HepG2 (cell line): ENCODE measurements at regions not wholly inside any gene's neighbourhood (a gene's known extent, or its start where the extent isn't known, plus 50 kb on each side); places are given as distances from the start of the nearest gene placed in this dataset.

Experiments
- CBFB ChIP-seq: sonication (generic); formaldehyde crosslinking; IDR thresholded peaks from 2 replicates; pipeline ENCODE4 v1.4.0; 2020; ENCODE audit warnings: missing genetic modification reagents
- CREB1 ChIP-seq, 2 experiments: fragments of 450-650 bp in 1 of 2; IDR thresholded peaks; 2 replicates each; pipeline ENCODE4 v1.6.1; 2016 to 2017; ENCODE audit warnings: control low read depth in 1 of 2, mild to moderate bottlenecking in 1 of 2, missing compliant biosample characterization in 1 of 2, missing genetic modification characterization in 1 of 2
- EP300 ChIP-seq, 3 experiments: sonication (generic) in 1 of 3; formaldehyde crosslinking in 1 of 3; IDR thresholded peaks; 2 replicates each; pipeline versions ENCODE4 v1.5.1 to v1.6.1; 2011 to 2020; ENCODE audit warnings: low read depth in 2 of 3, low read length in 2 of 3, borderline replicate concordance in 1 of 3, improper control_type of control experiment in 1 of 3, mild to moderate bottlenecking in 1 of 3, missing genetic modification reagents in 1 of 3, moderate library complexity in 1 of 3
- FOSL2 ChIP-seq: sonication (generic); formaldehyde crosslinking; IDR thresholded peaks from 2 replicates; pipeline ENCODE4 v1.4.0; 2020; ENCODE audit warnings: missing genetic modification reagents
- HNRNPLL ChIP-seq: fragments of 200-400 bp; formaldehyde crosslinking; IDR thresholded peaks from 2 replicates; pipeline ENCODE4 v1.6.1; 2017; ENCODE audit warnings: mild to moderate bottlenecking, low read depth, low read length; ENCODE audit not compliant: poor library complexity, severe bottlenecking
- MTF2 ChIP-seq: sonication (generic); formaldehyde crosslinking; IDR thresholded peaks from 2 replicates; pipeline ENCODE4 v1.5.0; 2020; ENCODE audit warnings: missing genetic modification reagents, borderline replicate concordance
- RFX5 ChIP-seq: IDR thresholded peaks from 2 replicates; pipeline ENCODE4 v1.6.1; 2011; ENCODE audit warnings: low read depth, low read length, improper control_type of control experiment
- SAP130 ChIP-seq: IDR thresholded peaks from 2 replicates; pipeline ENCODE4 v1.6.1; 2016; ENCODE audit warnings: low read depth
- SIN3B ChIP-seq: fragments of 150-350 bp; IDR thresholded peaks from 2 replicates; pipeline ENCODE4 v1.6.1; 2014; ENCODE audit warnings: low read length
- SIX1 ChIP-seq: sonication (generic); formaldehyde crosslinking; IDR thresholded peaks from 2 replicates; pipeline ENCODE4 v1.4.0; 2020; ENCODE audit warnings: missing genetic modification reagents, borderline replicate concordance
- SKI ChIP-seq: fragments of 450-650 bp; IDR thresholded peaks from one replicate; pipeline ENCODE4 v1.6.1; 2018; ENCODE audit warnings: mild to moderate bottlenecking; ENCODE audit not compliant: partially characterized antibody
- SP140L ChIP-seq: sonication (generic); formaldehyde crosslinking; IDR thresholded peaks from 2 replicates; pipeline ENCODE4 v1.4.0; 2020; ENCODE audit warnings: missing genetic modification reagents, borderline replicate concordance
- SPEN ChIP-seq: sonication (generic); formaldehyde crosslinking; IDR thresholded peaks from 2 replicates; pipeline ENCODE4 v1.5.1; 2020; ENCODE audit warnings: low read depth, mild to moderate bottlenecking, missing genetic modification reagents
- ZC3H13 ChIP-seq: sonication (generic); formaldehyde crosslinking; IDR thresholded peaks from 2 replicates; pipeline ENCODE4 v1.8.1; 2023; ENCODE audit warnings: mild to moderate bottlenecking, missing genetic modification reagents, moderate library complexity
- ZFYVE20 ChIP-seq: sonication (generic); formaldehyde crosslinking; IDR thresholded peaks from 2 replicates; pipeline ENCODE4 v1.8.0; 2023; ENCODE audit warnings: low read depth, mild to moderate bottlenecking, moderate library complexity, missing genetic modification reagents, borderline replicate concordance
- ZNF317 ChIP-seq: sonication (generic); formaldehyde crosslinking; IDR thresholded peaks from 2 replicates; pipeline ENCODE4 v1.5.0; 2020; ENCODE audit warnings: mild to moderate bottlenecking, missing genetic modification reagents
- ZNF460 ChIP-seq: sonication (generic); formaldehyde crosslinking; IDR thresholded peaks from 2 replicates; pipeline ENCODE4 v1.5.1; 2020; ENCODE audit warnings: missing genetic modification reagents, mild to moderate bottlenecking, borderline replicate concordance
- ZNF878 ChIP-seq: sonication (generic); formaldehyde crosslinking; IDR thresholded peaks from 2 replicates; pipeline ENCODE4 v1.8.1; 2023; ENCODE audit warnings: mild to moderate bottlenecking, missing genetic modification reagents, moderate library complexity
- TF ChIP-seq, protein P1 (sequence below): sonication (generic); formaldehyde crosslinking; IDR thresholded peaks from 2 replicates; pipeline ENCODE4 v1.4.0; 2020; ENCODE audit warnings: missing genetic modification reagents, borderline replicate concordance
- TF ChIP-seq, protein P2 (sequence below): sonication (generic); formaldehyde crosslinking; IDR thresholded peaks from 2 replicates; pipeline ENCODE4 v1.5.1; 2020; ENCODE audit warnings: mild to moderate bottlenecking, moderate library complexity, missing genetic modification reagents
- TF ChIP-seq, protein P3 (sequence below): sonication (generic); formaldehyde crosslinking; conservative IDR thresholded peaks from 2 replicates; pipeline ENCODE4 v1.8.0; 2022; ENCODE audit warnings: mild to moderate bottlenecking, moderate library complexity, missing genetic modification reagents
- TF ChIP-seq, protein P4 (sequence below): IDR thresholded peaks from 2 replicates; pipeline ENCODE4 v1.6.1; 2016; ENCODE audit warnings: control low read depth

DNA sequence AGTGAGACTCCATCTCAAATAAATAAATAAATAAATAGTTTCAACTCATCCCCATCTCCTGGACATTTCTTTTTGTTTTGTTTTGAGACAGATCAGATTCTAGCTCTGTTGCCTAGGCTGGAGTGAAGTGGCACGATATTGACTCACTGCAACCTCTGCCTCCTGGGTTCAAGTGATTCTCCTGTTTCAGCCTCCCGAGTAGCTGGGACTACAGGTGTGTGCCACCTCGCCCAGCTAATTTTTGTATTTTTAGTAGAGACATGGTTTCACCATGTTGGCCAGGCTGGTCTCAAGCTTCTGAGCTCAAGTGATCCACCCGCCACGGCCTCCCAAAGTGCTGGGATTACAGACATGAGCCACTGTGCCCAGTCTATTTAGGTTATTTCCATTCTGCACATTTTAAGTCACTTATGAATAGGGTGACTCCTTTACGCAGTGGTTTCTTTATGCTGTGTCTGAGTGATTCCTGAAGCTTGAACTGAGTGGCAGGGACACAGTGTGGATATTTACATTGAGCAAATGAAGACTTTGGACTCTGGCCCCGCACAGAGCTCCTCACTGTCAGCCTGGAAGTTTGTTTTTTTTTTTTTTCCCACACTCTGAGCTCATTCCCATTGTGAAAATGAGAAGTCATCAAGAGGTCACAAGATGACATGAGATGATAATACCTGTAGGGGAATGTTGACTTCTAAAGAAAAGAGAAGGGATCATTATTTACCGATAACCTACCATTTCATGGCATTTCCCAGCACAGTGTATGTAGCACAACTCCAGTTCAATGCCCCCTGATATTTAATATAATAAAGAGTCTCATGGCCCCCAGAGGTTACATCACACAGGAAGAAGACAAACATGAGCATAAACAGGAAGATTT lies 72.6 kb downstream of the TBX3 start (continued):
- TF ChIP-seq, protein P1, sequence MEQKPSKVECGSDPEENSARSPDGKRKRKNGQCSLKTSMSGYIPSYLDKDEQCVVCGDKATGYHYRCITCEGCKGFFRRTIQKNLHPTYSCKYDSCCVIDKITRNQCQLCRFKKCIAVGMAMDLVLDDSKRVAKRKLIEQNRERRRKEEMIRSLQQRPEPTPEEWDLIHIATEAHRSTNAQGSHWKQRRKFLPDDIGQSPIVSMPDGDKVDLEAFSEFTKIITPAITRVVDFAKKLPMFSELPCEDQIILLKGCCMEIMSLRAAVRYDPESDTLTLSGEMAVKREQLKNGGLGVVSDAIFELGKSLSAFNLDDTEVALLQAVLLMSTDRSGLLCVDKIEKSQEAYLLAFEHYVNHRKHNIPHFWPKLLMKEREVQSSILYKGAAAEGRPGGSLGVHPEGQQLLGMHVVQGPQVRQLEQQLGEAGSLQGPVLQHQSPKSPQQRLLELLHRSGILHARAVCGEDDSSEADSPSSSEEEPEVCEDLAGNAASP (CRISPR knock-in tag), result peak; percentile 87; the same call in 1 of the 2 replicates
- TF ChIP-seq CREB1 (IDR thresholded peaks at IDR 0.05) (peak; percentile 59), CREB1 (CRISPR knock-in tag; IDR thresholded peaks at IDR 0.05) (peak; percentile 81), MTF2 (no peak), RFX5 (no peak), SIN3B (no peak), CBFB (peak; percentile 24; the same call in 1 of the 2 replicates), SPEN (CRISPR knock-in tag) (peak; percentile 88; the same call in 1 of the 2 replicates), ZNF878 (CRISPR knock-in tag) (peak; percentile 80; the same call in 1 of the 2 replicates), SAP130 (CRISPR knock-in tag) (peak; percentile 79), ZNF317 (0 out of 2 replicates have a peak, but pooled peaks have one; percentile 46), HNRNPLL (no peak), FOSL2 (CRISPR knock-in tag) (peak; percentile 78), SIX1 (peak; percentile 63; the same call in 1 of the 2 replicates), ZFYVE20 (CRISPR knock-in tag) (no peak), SKI (peak; percentile 86), ZC3H13 (CRISPR knock-in tag) (peak; percentile 32; the same call in 1 of the 2 replicates), SP140L (CRISPR knock-in tag) (no peak), ZNF460 (peak; percentile 85; the same call in 1 of the 2 replicates), EP300 (IDR thresholded peaks at IDR 0.05; ENCODE audit: low read depth in 2 of 2, low read length in 2 of 2) (peak; percentile 67 to 96; a peak in 3 of 4 replicates), EP300 (CRISPR knock-in tag; IDR thresholded peaks at IDR 0.05; ENCODE audit: borderline replicate concordance) (peak; percentile 73; the same call in 1 of the 2 replicates)
- TF ChIP-seq, protein P2, sequence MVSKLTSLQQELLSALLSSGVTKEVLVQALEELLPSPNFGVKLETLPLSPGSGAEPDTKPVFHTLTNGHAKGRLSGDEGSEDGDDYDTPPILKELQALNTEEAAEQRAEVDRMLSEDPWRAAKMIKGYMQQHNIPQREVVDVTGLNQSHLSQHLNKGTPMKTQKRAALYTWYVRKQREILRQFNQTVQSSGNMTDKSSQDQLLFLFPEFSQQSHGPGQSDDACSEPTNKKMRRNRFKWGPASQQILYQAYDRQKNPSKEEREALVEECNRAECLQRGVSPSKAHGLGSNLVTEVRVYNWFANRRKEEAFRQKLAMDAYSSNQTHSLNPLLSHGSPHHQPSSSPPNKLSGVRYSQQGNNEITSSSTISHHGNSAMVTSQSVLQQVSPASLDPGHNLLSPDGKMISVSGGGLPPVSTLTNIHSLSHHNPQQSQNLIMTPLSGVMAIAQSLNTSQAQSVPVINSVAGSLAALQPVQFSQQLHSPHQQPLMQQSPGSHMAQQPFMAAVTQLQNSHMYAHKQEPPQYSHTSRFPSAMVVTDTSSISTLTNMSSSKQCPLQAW (CRISPR knock-in tag), result peak; percentile 73
- TF ChIP-seq, protein P3, sequence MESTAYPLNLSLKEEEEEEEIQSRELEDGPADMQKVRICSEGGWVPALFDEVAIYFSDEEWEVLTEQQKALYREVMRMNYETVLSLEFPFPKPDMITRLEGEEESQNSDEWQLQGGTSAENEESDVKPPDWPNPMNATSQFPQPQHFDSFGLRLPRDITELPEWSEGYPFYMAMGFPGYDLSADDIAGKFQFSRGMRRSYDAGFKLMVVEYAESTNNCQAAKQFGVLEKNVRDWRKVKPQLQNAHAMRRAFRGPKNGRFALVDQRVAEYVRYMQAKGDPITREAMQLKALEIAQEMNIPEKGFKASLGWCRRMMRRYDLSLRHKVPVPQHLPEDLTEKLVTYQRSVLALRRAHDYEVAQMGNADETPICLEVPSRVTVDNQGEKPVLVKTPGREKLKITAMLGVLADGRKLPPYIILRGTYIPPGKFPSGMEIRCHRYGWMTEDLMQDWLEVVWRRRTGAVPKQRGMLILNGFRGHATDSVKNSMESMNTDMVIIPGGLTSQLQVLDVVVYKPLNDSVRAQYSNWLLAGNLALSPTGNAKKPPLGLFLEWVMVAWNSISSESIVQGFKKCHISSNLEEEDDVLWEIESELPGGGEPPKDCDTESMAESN (CRISPR knock-in tag), result 0 out of 2 replicates have a peak, but pooled peaks have one; percentile 51
- TF ChIP-seq, protein P4, sequence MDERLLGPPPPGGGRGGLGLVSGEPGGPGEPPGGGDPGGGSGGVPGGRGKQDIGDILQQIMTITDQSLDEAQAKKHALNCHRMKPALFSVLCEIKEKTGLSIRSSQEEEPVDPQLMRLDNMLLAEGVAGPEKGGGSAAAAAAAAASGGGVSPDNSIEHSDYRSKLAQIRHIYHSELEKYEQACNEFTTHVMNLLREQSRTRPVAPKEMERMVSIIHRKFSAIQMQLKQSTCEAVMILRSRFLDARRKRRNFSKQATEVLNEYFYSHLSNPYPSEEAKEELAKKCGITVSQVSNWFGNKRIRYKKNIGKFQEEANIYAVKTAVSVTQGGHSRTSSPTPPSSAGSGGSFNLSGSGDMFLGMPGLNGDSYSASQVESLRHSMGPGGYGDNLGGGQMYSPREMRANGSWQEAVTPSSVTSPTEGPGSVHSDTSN, result peak; percentile 58; the same call in 1 of the 2 replicates
